GM12878 (cell line): ENCODE measurements at regions not wholly inside any gene's neighbourhood (a gene's known extent, or its start where the extent isn't known, plus 50 kb on each side); places are given as distances from the start of the nearest gene placed in this dataset.

ENCODE experiments used
- ATAC-seq: fragments of 200-7000 bp; cut with Tn5 transposase; 3 replicates; pipeline ENCODE4 v1.9.1; 2020; ENCODE audit warnings: mild to moderate bottlenecking, moderate library complexity
- BruUV-seq: library from RNA; stranded (reverse); fragments of 400-500 nt; replicated peaks from 2 replicates; lab custom pipeline; 2021; lab: Mats Ljungman, UMichigan
- CTCF ChIA-PET: fragments of 300-600 bp; sonication (Branson Sonifier 250); formaldehyde crosslinking; extraction: SDS; loops from one replicate; lab custom pipeline; 2021; ENCODE audit warnings: inconsistent platforms; lab: Yijun Ruan, JAX
- POLR2A ChIA-PET: fragments of 350-600 bp; formaldehyde crosslinking; extraction: SDS; loops from one replicate; lab custom pipeline; 2021; ENCODE audit warnings: inconsistent platforms; lab: Charles Lee
- RAD21 ChIA-PET: fragments of 300-600 bp; sonication (Branson Sonifier 250); formaldehyde crosslinking; loops from one replicate; lab custom pipeline; 2023; ENCODE audit warnings: antibody characterized with exemption; ENCODE audit not compliant: unreplicated experiment; lab: Charles Lee
- SMC1A ChIA-PET: fragments of 300-600 bp; sonication (Branson Sonifier 250); formaldehyde crosslinking; loops from one replicate; lab custom pipeline; 2023; ENCODE audit not compliant: unreplicated experiment, uncharacterized antibody; lab: Charles Lee
- DNase-seq: peaks from one replicate; pipeline ENCODE4 v3.0.0-alpha.2; 2011; ENCODE audit warnings: low read depth, low spot score
- FAIRE-seq: peaks from 3 replicates; lab custom pipeline; 2011; peaks lifted over from hg19 to GRCh38; lab: Jason Lieb, UNC
- H2AFZ ChIP-seq: 2 replicates; pipeline ENCODE4 v1.6.0; 2011; ENCODE audit warnings: low read depth, low read length, control low read depth; ENCODE audit not compliant: control insufficient read depth
- H3K27ac ChIP-seq: 2 replicates; pipeline ENCODE4 v1.5.1; 2011; ENCODE audit warnings: control low read depth; ENCODE audit not compliant: control insufficient read depth, insufficient read depth
- H3K27me3 ChIP-seq, 2 experiments: replicated peaks in 1 of 2; 2 replicates each; pipeline versions ENCODE4 v1.6.0 to v1.6.1; 2011; ENCODE audit warnings: low read length in 1 of 2; ENCODE audit not compliant: control insufficient read depth in 2 of 2, insufficient read depth in 2 of 2
- H3K36me3 ChIP-seq, 2 experiments: 2 replicates each; pipeline ENCODE4 v1.5.1; 2011; ENCODE audit warnings: low read length in 1 of 2; ENCODE audit not compliant: control insufficient read depth in 2 of 2, insufficient read depth in 2 of 2
- H3K4me1 ChIP-seq: 2 replicates; pipeline ENCODE4 v1.6.1; 2011; ENCODE audit warnings: mild to moderate bottlenecking, low read length, moderate library complexity, mixed read lengths; ENCODE audit not compliant: control insufficient read depth, insufficient read depth
- H3K4me2 ChIP-seq: 2 replicates; pipeline ENCODE4 v1.6.0; 2011; ENCODE audit warnings: control low read depth; ENCODE audit not compliant: control insufficient read depth, insufficient read depth
- H3K4me3 ChIP-seq: fragments of 200-600 bp; sonication (generic); 2 replicates; pipeline ENCODE4 v1.5.1; 2016
- H3K79me2 ChIP-seq: 2 replicates; pipeline ENCODE4 v1.6.0; 2011; ENCODE audit warnings: low read length; ENCODE audit not compliant: control insufficient read depth, insufficient read depth
- H3K9ac ChIP-seq: 2 replicates; pipeline ENCODE4 v1.8.0; 2011; ENCODE audit warnings: low read length, control low read depth, mixed read lengths; ENCODE audit not compliant: control insufficient read depth, insufficient read depth
- H3K9me3 ChIP-seq: replicated peaks from 3 replicates; pipeline ENCODE4 v1.5.1; 2011; ENCODE audit warnings: mild to moderate bottlenecking, low read length; ENCODE audit not compliant: control insufficient read depth, insufficient read depth
- H4K20me1 ChIP-seq: 2 replicates; pipeline ENCODE4 v1.6.0; 2011; ENCODE audit not compliant: control insufficient read depth, insufficient read depth
- BCLAF1 ChIP-seq: fragments of 450-650 bp; IDR thresholded peaks from 2 replicates; pipeline ENCODE4 v1.6.1; 2017; ENCODE audit warnings: antibody characterized with exemption, mild to moderate bottlenecking, moderate library complexity
- CEBPB ChIP-seq, 2 experiments: fragments of 150-350 bp in 1 of 2; IDR thresholded peaks; 2 replicates each; pipeline ENCODE4 v1.6.1; 2012 to 2014; ENCODE audit warnings: low read depth in 2 of 2, low read length in 2 of 2, borderline replicate concordance in 1 of 2, inconsistent platforms in 1 of 2
- CREB1 ChIP-seq: IDR thresholded peaks from 2 replicates; pipeline ENCODE4 v1.6.1; 2012; ENCODE audit warnings: low read depth, mild to moderate bottlenecking, inconsistent platforms
- CREM ChIP-seq: IDR thresholded peaks from 2 replicates; pipeline ENCODE4 v1.6.1; 2014; ENCODE audit warnings: antibody characterized with exemption, low read depth
- EGR1 ChIP-seq, 2 experiments: IDR thresholded peaks; 1 replicate in 1 of 2; 2 replicates in 1 of 2; pipeline ENCODE4 v1.6.1; 2011 to 2012; ENCODE audit warnings: low read depth in 2 of 2, low read length in 2 of 2, borderline replicate concordance in 1 of 2, mild to moderate bottlenecking in 1 of 2, moderate library complexity in 1 of 2
- EZH2 ChIP-seq: IDR thresholded peaks from 2 replicates; pipeline ENCODE4 v1.6.1; 2012; ENCODE audit warnings: low read depth, mild to moderate bottlenecking, control low read depth, inconsistent platforms, low read length, borderline replicate concordance; ENCODE audit not compliant: control insufficient read depth
- GATAD2B ChIP-seq: fragments of 450-650 bp; conservative IDR thresholded peaks from 2 replicates; pipeline ENCODE4 v1.6.1; 2017; ENCODE audit warnings: low read depth, mild to moderate bottlenecking, moderate library complexity
- HSF1 ChIP-seq: fragments of 150-350 bp; IDR thresholded peaks from 2 replicates; pipeline ENCODE4 v1.6.1; 2014; ENCODE audit warnings: mild to moderate bottlenecking, low read depth, low read length
- JUND ChIP-seq: IDR thresholded peaks from 2 replicates; pipeline ENCODE4 v1.6.1; 2012; ENCODE audit warnings: low read depth, mild to moderate bottlenecking, low read length, improper control_type of control experiment, moderate library complexity
- MYC ChIP-seq: IDR thresholded peaks from 2 replicates; pipeline ENCODE4 v1.6.1; 2011; ENCODE audit warnings: mild to moderate bottlenecking, low read length, moderate library complexity, inconsistent platforms; ENCODE audit not compliant: insufficient read depth, insufficient replicate concordance, insufficient read length, severe bottlenecking
- NFIC ChIP-seq: IDR thresholded peaks from 2 replicates; pipeline ENCODE4 v1.6.1; 2012; ENCODE audit warnings: low read depth, mild to moderate bottlenecking, inconsistent platforms, low read length, moderate library complexity
- POLR2AphosphoS2 ChIP-seq: IDR thresholded peaks from 2 replicates; pipeline ENCODE4 v1.6.1; 2011; ENCODE audit warnings: low read depth, mild to moderate bottlenecking, low read length, improper control_type of control experiment, moderate library complexity
- RCOR1 ChIP-seq: conservative IDR thresholded peaks from 2 replicates; pipeline ENCODE4 v1.6.1; 2012; ENCODE audit warnings: low read depth, low read length, improper control_type of control experiment
- RELA ChIP-seq: fragments of 450-650 bp; IDR thresholded peaks from 2 replicates; pipeline ENCODE4 v1.8.0; 2014; ENCODE audit warnings: borderline replicate concordance; ENCODE audit not compliant: partially characterized antibody
- SIX5 ChIP-seq: IDR thresholded peaks from 2 replicates; pipeline ENCODE4 v1.6.1; 2011; ENCODE audit warnings: mild to moderate bottlenecking, low read depth, low read length, moderate library complexity; ENCODE audit not compliant: severe bottlenecking
- SKIL ChIP-seq: fragments of 450-650 bp; IDR thresholded peaks from 2 replicates; pipeline ENCODE4 v1.6.1; 2017; ENCODE audit warnings: mild to moderate bottlenecking, low read depth, inconsistent platforms; ENCODE audit not compliant: poor library complexity, severe bottlenecking
- SRF ChIP-seq, 2 experiments: IDR thresholded peaks; 2 replicates each; pipeline ENCODE4 v1.6.1; 2011; ENCODE audit warnings: low read depth in 2 of 2, low read length in 2 of 2, mild to moderate bottlenecking in 1 of 2, moderate library complexity in 1 of 2
- TARDBP ChIP-seq: IDR thresholded peaks from 2 replicates; pipeline ENCODE4 v1.6.1; 2016; ENCODE audit warnings: borderline replicate concordance
- WGBS: methylation state at CpG from one replicate; pipeline ENCODE4 v1.1.6; 2016; ENCODE audit warnings: low lambda C conversion rate; ENCODE audit not compliant: insufficient replicate concordance, insufficient coverage; ENCODE audit errors: missing lambda C conversion rate; 5-methylcytosine and 5-hydroxymethylcytosine counted together
- in situ Hi-C: fragments of 300-500 bp; cut with MboI; formaldehyde crosslinking; loops from 9 replicates; pipeline ENCODE4 v1.14.3; 2018; ENCODE audit warnings: mixed read lengths
- intact Hi-C: fragments of 100-400 bp; cut with micrococcal nuclease; formaldehyde crosslinking; loops from one replicate; pipeline ENCODE4 v1.14.2; 2022; ENCODE audit not compliant: unreplicated experiment

- Histone ChIP-seq H4K20me1 (no peaks in the 10 kb centered on the region), H3K4me2 (no peak overlapping the region), H3K9me3 (no peaks in the 10 kb centered on the region), H3K79me2 (no peaks in the 10 kb centered on the region), H3K4me1 (peaks cover 19% of the 10 kb centered on the region), H3K9ac (no peak overlapping the region), H3K27me3 (no peaks in the 10 kb centered on the region; a peak in 2 of 4 replicates), H2AFZ (no peak overlapping the region), H3K27ac (no peak overlapping the region), H3K4me3 (no peak overlapping the region), H3K36me3 (no peaks in the 10 kb centered on the region)
- ChIA-PET POLR2A (no interaction called here), CTCF (no interaction called here), SMC1A (no interaction called here), RAD21 (no interaction called here)
- FAIRE-seq (no peak), DNase-seq (no peak), ATAC-seq (no peak)
- BruUV-seq = no TSS peak
- TF ChIP-seq SRF (IDR thresholded peaks at IDR 0.05; ENCODE audit: low read depth in 2 of 2, low read length in 2 of 2) = no peak
- TF ChIP-seq EGR1 (IDR thresholded peaks at IDR 0.05; ENCODE audit: borderline replicate concordance in 1 of 2, low read depth in 2 of 2, low read length in 2 of 2) = no peak
- TF ChIP-seq RELA = no peak
- no peak for TF ChIP-seq GATAD2B
- TF ChIP-seq BCLAF1 = no peak
- TF ChIP-seq SIX5 = no peak
- TF ChIP-seq MYC = no peak
- TF ChIP-seq NFIC = no peak
- no peak for TF ChIP-seq TARDBP
- no peak for TF ChIP-seq CEBPB (IDR thresholded peaks at IDR 0.05; ENCODE audit: borderline replicate concordance in 1 of 2, low read depth in 2 of 2, low read length in 2 of 2)
- no peak for TF ChIP-seq EZH2
- TF ChIP-seq HSF1 = no peak
- TF ChIP-seq POLR2AphosphoS2 = no peak
- TF ChIP-seq JUND = no peak
- no peak for TF ChIP-seq SKIL
- TF ChIP-seq RCOR1 = no peak
- no peak for TF ChIP-seq CREB1
- TF ChIP-seq CREM = no peak
- intact Hi-C loops (no loop called here), in situ Hi-C loops (no loop called here)
- WGBS = 0% methylated on average over 3 of the region's 3 CpGs
Measured at GRCh38 chr6:40717411-40718057, 130.4 kb upstream of the LRFN2 start.
